ENCODE measurements at regions not wholly inside any gene's neighbourhood (a gene's known extent, or its start where the extent isn't known, plus 50 kb on each side); places are given as distances from the start of the nearest gene placed in this dataset.

DNA sequence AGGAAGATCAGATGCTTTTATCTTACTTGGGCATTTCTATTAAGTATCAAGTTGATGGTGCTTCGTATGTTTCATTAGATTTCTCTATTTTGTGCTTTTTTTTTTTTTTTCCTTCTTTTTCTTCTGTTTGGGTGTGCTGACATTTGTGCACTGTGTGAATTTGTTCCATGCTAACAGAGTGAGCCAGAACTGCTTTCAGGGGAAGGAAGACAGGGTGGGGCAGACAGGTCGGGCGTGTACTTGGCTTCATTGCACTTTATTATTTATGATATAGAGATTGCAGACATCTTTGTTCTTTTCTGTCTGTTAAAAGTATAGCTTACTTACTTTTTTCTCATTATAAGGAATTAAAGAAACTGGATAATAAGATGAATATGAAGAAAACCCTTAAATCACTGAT, 112.2 kb downstream of the FGF18 start:
- no peak overlapping the region for H3K4me3 ChIP-seq (ENCODE audit: low read length)
- no peak overlapping the region for H3K27ac ChIP-seq (ENCODE audit: low read depth, low read length)
- no peaks in the 10 kb centered on the region for H3K36me3 ChIP-seq (ENCODE audit: control insufficient read depth, insufficient read depth, low read length)
- H3K9ac ChIP-seq (ENCODE audit: low read length) = no peak overlapping the region
- no peaks in the 10 kb centered on the region for H3K4me1 ChIP-seq (ENCODE audit: control insufficient read depth, insufficient read depth, low read length)
- no peaks in the 10 kb centered on the region for H3K27me3 ChIP-seq (ENCODE audit: control insufficient read depth, insufficient read depth, low read length)

DNA sequence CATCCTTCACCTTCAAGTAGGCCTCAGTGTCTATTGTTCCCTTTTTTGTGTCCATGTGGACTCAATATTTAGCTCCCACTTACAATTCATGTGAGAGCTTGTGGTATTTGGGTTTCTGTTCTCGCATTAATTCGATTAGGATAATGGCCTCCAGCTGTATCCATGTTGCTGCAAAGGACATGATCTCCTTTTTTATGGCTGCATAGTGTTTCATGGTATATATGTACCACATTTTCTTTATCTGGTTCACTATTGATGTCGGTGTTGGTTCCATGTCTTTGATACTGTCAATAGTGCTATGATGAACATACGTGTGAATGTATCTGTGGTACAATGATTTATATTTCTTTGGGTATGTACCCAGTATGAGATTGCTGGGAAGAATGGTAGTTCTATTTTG, 113.7 kb downstream of the FGF18 start:
- Histone ChIP-seq H3K27ac (ENCODE audit: low read depth, low read length) (no peak overlapping the region), H3K4me1 (ENCODE audit: control insufficient read depth, insufficient read depth, low read length) (no peaks in the 10 kb centered on the region), H3K27me3 (ENCODE audit: control insufficient read depth, insufficient read depth, low read length) (no peaks in the 10 kb centered on the region), H3K9ac (ENCODE audit: low read length) (no peak overlapping the region), H3K36me3 (ENCODE audit: control insufficient read depth, insufficient read depth, low read length) (no peaks in the 10 kb centered on the region), H3K4me3 (ENCODE audit: low read length) (no peak overlapping the region)

DNA sequence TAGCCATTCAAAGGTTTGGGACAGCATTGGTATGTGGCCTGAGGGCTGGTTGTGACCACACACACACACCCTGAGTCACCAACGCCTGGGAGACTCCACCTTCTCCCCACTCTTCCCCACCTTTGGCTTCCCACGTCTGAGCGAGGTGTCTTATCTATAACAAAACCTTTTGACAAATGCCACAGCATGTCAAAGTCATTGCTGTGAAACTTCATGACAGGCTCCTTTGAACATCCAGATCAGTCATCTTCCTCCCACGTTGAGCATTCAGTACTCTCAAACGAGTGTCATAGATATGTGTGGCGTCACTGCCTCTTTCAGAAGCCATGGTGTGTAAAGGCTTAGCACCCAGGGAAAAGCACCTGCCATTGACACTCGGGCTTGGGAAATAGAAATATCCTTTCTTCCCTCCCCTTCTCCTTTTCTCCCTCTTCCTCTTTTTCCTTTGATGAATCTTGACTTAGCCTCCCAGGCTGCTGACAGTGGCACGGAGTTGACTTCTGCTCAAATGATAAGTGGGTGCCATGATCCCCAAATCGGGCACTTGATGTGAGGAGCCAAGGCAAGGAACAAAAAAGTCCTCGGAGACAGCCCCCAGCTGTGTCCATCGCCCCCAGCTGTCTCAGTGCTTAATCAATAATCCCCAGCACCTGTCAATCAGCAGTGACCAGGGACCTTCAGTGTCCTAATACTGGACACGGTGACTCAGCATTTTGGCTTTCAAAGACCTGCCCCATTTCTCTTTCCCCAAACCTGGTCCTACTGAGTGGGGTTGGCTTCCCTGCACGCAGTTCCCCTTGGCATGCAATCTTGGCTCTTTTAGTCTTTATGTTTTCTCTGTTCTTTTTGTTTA, 114.8 kb downstream of the FGF18 start:
- Histone ChIP-seq H3K4me3 (ENCODE audit: low read length) (no peak overlapping the region), H3K27ac (ENCODE audit: low read depth, low read length) (no peak overlapping the region), H3K4me1 (ENCODE audit: control insufficient read depth, insufficient read depth, low read length) (no peaks in the 10 kb centered on the region), H3K27me3 (ENCODE audit: control insufficient read depth, insufficient read depth, low read length) (no peaks in the 10 kb centered on the region), H3K9ac (ENCODE audit: low read length) (no peak overlapping the region), H3K36me3 (ENCODE audit: control insufficient read depth, insufficient read depth, low read length) (no peaks in the 10 kb centered on the region)

DNA sequence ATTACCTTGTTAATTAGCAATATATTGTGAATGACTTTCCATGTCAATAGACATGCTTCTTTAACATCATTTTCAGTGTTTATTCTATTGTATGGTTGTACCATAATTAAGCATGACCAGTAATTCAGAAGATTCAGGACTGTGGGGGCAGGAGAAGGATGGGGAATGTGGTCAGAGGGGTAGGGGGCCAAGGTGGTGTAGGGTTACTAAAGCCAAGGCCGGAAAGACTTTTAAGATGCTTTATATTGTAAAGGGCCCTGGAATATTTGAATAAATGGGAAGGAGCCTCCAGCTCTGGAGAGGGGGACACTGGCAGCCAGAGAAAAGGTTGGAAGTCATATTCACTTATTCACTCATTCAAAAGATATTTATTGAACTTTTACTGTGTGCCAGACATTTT, 115.7 kb downstream of the FGF18 start:
- Histone ChIP-seq H3K27ac (ENCODE audit: low read depth, low read length) (no peak overlapping the region), H3K36me3 (ENCODE audit: control insufficient read depth, insufficient read depth, low read length) (no peaks in the 10 kb centered on the region), H3K9ac (ENCODE audit: low read length) (no peak overlapping the region), H3K4me1 (ENCODE audit: control insufficient read depth, insufficient read depth, low read length) (no peaks in the 10 kb centered on the region), H3K4me3 (ENCODE audit: low read length) (no peak overlapping the region), H3K27me3 (ENCODE audit: control insufficient read depth, insufficient read depth, low read length) (no peaks in the 10 kb centered on the region)

DNA sequence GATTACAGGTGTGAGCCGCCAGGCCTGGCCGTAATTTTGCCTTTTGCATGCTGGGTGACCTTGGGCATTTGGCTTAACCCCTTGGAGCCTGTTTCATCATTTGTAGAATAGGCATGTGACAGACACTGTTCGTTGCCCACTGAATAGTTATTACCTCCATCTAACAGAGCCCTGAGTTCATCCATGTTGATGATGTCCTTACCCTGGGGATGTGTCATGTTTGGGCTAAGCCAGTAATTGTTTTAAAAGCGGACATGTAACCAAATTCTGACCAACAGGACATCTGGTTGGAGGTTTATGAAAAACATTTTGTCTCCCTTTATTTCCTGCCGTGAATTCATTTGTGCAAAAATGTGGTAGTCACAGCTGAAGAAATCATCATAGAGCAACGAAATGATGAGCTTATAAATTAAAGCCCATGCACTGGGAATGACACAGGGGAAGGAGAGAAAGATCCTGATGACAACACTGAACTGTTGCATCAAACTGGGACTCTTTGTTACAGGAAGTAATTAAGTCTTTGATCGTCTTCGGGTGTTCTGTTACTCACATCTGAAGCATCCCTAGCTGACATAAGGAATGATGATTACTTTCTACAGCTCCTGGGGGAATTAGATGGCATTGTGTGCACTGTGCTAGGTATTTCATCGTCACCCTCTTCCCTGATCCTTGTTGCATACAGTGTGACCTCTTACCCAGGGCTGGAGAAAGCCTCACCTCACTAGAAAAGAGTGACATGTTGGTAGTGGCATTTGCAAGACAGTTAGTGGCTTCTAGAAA, 117.8 kb downstream of the FGF18 start:
- H3K27ac ChIP-seq (ENCODE audit: low read depth, low read length) = no peak overlapping the region
- H3K4me3 ChIP-seq (ENCODE audit: low read length) = no peak overlapping the region
- no peaks in the 10 kb centered on the region for H3K36me3 ChIP-seq (ENCODE audit: control insufficient read depth, insufficient read depth, low read length)
- H3K9ac ChIP-seq (ENCODE audit: low read length) = no peak overlapping the region
- H3K4me1 ChIP-seq (ENCODE audit: control insufficient read depth, insufficient read depth, low read length) = no peaks in the 10 kb centered on the region
- peaks cover 3% of the 10 kb centered on the region for H3K27me3 ChIP-seq (ENCODE audit: control insufficient read depth, insufficient read depth, low read length)

DNA sequence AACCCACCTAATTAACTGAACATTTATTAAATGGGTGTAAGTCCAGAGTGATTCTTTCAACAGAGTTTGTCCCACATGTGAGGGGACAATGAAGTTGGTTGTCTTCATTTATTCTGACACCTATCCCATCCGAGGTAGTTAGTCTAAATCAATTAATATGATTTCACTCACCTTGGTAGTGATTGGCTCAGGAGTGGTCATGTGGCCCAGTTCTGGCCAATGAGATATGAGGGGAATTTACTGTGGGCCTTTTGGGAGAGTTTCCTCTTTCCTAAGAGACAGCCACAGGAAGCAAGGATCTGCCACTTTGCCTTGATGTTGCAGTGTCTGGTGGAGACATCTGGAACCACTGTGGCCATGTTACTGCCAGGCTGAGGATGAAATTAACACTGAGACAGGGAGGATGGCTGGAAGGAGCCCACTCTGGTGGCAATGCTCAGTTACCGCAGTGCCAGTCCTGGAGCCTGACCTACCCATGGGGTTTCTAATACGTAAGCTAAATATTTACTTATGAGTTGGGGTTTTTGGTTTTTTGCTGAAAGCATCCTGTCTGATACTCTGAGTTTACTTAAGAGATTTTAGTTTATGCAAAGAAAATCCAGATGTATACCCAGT, 118.6 kb downstream of the FGF18 start:
- H3K4me1 ChIP-seq (ENCODE audit: control insufficient read depth, insufficient read depth, low read length) = no peaks in the 10 kb centered on the region
- no peak overlapping the region for H3K9ac ChIP-seq (ENCODE audit: low read length)
- no peak overlapping the region for H3K27ac ChIP-seq (ENCODE audit: low read depth, low read length)
- H3K27me3 ChIP-seq (ENCODE audit: control insufficient read depth, insufficient read depth, low read length) = peaks cover 3% of the 10 kb centered on the region
- no peaks in the 10 kb centered on the region for H3K36me3 ChIP-seq (ENCODE audit: control insufficient read depth, insufficient read depth, low read length)
- no peak overlapping the region for H3K4me3 ChIP-seq (ENCODE audit: low read length)

DNA sequence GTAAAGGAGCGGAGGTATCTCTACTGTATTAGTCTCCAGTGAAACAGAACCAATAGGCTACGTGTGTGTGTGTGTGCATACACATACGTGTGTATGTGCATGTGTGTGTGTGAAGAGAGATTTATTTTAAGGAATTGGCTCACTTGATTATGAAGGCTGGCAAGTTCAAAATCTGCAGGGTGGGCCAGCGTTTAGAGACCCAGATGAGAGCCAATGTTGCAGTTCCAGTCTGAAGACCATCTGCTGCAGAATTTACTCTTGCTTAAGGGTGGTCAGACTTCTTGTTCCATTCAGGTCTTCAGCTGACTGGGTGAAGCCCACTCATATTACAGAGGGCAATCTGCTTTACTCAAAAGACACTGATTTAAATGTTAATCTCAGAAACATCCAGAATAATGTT, 119.2 kb downstream of the FGF18 start:
- Histone ChIP-seq H3K4me3 (ENCODE audit: low read length) (no peak overlapping the region), H3K4me1 (ENCODE audit: control insufficient read depth, insufficient read depth, low read length) (no peaks in the 10 kb centered on the region), H3K9ac (ENCODE audit: low read length) (no peak overlapping the region), H3K36me3 (ENCODE audit: control insufficient read depth, insufficient read depth, low read length) (no peaks in the 10 kb centered on the region), H3K27ac (ENCODE audit: low read depth, low read length) (no peak overlapping the region), H3K27me3 (ENCODE audit: control insufficient read depth, insufficient read depth, low read length) (peaks cover 3% of the 10 kb centered on the region)

DNA sequence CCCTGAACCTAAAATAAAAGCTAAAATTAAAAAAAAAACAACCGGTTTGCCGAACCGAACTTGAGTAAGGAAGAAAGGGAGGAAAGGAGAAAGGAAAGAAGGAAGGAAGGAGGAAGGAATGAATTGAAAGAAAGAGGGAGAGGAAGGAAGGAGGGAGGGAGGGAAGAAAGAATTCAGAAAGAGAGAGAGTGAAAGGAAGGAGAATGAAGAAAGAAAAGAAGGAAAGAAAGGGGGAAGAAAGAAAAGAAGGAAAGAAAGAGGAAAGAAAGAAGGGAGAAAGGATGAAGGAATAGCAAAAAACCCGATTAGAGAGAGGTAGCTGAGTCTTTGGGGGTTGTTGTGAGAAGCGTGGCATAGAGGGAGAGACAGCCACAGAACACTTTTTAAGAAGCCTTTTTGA, 121.4 kb downstream of the FGF18 start:
- no peaks in the 10 kb centered on the region for H3K4me1 ChIP-seq (ENCODE audit: control insufficient read depth, insufficient read depth, low read length)
- no peak overlapping the region for H3K4me3 ChIP-seq (ENCODE audit: low read length)
- H3K27ac ChIP-seq (ENCODE audit: low read depth, low read length) = no peak overlapping the region
- H3K36me3 ChIP-seq (ENCODE audit: control insufficient read depth, insufficient read depth, low read length) = no peaks in the 10 kb centered on the region
- H3K27me3 ChIP-seq (ENCODE audit: control insufficient read depth, insufficient read depth, low read length) = peaks cover 3% of the 10 kb centered on the region
- H3K9ac ChIP-seq (ENCODE audit: low read length) = no peak overlapping the region

DNA sequence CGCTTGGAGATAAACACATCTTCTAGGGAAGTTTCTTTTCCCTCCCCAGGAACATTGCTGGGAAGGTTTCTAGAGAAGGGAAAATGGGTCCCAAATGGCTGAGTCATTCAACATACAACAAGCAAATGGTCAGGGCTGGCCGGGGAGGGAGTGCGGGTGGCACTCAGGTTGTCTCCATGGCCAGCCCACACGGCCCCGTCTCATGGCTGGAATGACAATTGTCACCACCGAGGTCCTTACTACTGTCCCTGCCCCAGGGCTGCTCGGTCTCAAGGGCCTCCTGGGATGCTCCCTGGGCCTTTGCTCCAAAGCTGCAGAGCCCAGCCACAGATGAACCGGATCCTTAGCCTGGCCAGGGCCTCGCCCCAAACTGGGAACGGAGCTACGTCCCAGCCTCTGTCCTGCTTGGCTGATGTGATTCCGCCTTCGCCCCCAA, 121.9 kb downstream of the FGF18 start:
- Histone ChIP-seq H3K27me3 (ENCODE audit: control insufficient read depth, insufficient read depth, low read length) (peaks cover 3% of the 10 kb centered on the region), H3K36me3 (ENCODE audit: control insufficient read depth, insufficient read depth, low read length) (no peaks in the 10 kb centered on the region), H3K4me1 (ENCODE audit: control insufficient read depth, insufficient read depth, low read length) (no peaks in the 10 kb centered on the region), H3K9ac (ENCODE audit: low read length) (no peak overlapping the region), H3K4me3 (ENCODE audit: low read length) (no peak overlapping the region), H3K27ac (ENCODE audit: low read depth, low read length) (no peak overlapping the region)

DNA sequence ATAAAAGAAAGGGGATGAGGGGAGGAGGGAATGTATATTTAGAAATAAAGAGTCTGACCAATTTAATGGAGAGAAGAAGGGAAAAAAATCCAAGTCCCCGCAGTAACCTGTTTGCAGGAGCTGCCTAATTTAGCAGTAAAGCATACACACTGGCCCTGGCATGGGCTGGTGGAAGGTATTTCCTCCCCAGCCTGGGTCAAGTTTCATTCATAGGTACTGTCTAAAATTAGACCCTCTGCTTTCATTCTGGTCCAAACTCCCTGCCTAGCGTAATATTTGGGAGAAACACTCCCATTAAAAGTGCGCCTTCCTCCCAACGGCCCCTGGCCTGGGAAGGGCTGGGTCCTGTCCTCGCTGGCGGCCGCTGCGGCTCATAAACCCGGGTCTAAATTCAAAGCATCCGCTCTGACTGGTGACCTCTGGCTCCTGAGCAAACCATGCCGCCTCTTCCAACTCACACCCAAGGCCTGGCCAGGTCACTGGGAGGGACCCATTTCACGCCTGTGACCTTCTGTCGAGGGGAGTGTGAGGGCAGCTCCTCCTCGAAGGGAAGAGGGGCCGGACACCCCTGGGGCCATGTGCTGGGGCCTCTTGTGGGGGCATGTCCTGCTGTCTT, 123.2 kb downstream of the FGF18 start:
- Histone ChIP-seq H3K4me3 (ENCODE audit: low read length) (no peak overlapping the region), H3K9ac (ENCODE audit: low read length) (no peak overlapping the region), H3K27me3 (ENCODE audit: control insufficient read depth, insufficient read depth, low read length) (peaks cover 3% of the 10 kb centered on the region), H3K36me3 (ENCODE audit: control insufficient read depth, insufficient read depth, low read length) (no peaks in the 10 kb centered on the region), H3K27ac (ENCODE audit: low read depth, low read length) (no peak overlapping the region), H3K4me1 (ENCODE audit: control insufficient read depth, insufficient read depth, low read length) (no peaks in the 10 kb centered on the region)

DNA sequence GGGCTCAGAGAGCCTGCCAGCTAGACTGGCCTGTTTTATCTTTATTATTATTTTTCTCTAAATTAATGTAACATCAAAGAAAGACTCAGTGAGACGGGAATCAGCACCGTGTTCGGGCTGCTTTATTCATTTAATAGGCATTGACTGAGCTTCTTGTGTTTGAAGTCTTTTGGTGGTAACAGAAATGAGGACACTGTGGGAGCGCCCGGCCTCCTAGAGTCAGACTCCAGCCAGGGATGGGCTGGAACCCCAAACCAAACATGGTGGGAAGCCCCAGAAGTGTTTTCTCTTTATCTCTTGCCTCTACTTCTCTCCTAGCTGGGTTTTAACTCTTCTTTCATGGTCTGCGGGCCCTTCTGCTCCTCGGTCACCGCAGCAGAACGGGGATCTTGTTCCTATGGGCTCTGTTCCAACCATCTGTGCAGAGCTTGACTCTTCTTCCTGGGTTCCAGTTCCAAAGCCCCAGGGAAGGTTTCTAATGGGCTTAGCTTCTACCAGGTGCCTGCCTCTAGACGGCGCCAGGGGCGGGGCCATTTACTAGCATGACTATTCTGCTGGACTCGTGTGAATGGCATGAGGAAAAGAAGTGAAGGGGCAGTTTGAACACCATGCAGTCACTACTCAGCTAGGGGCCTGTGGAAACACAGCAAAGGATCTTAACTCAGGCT, 123.8 kb downstream of the FGF18 start:
- Histone ChIP-seq H3K27me3 (ENCODE audit: control insufficient read depth, insufficient read depth, low read length) (peaks cover 3% of the 10 kb centered on the region), H3K27ac (ENCODE audit: low read depth, low read length) (no peak overlapping the region), H3K4me3 (ENCODE audit: low read length) (no peak overlapping the region), H3K36me3 (ENCODE audit: control insufficient read depth, insufficient read depth, low read length) (no peaks in the 10 kb centered on the region), H3K4me1 (ENCODE audit: control insufficient read depth, insufficient read depth, low read length) (no peaks in the 10 kb centered on the region), H3K9ac (ENCODE audit: low read length) (no peak overlapping the region)
